HG03066 (cell line): ENCODE measurements at regions not wholly inside any gene's neighbourhood (a gene's known extent, or its start where the extent isn't known, plus 50 kb on each side); places are given as distances from the start of the nearest gene placed in this dataset.

Experiments
- ATAC-seq: cut with Tn5 transposase; IDR thresholded peaks from one replicate; pipeline ENCODE4 v1.9.1; 2021; ENCODE audit warnings: low read depth; ENCODE audit not compliant: unreplicated experiment

DNA sequence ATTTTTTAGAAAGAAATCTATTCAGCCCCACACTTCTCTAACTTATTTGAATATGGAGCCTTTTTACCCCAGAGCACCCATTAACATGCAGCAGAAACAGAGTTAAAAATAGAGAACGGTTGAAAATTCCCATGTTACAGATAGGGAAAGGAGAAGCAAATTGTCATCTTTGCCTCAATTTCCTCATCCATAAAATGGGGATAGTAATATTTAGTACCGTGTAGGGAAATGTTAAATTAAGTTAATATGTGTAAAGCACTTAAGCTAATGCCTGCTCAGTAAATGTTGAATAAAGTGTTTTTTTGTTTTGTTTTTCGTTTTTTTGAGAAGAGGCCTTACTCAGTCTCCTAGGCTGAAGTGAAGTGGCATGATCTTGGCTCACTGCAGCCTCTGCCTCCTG is 50.3 kb downstream of the NAV1 start:
- no peak for ATAC-seq

- ATAC-seq, result no peak
Observed at GRCh38 chr1:201590474-201590873, 51.5 kb downstream of the NAV1 start.

- no peak for ATAC-seq
Observed at GRCh38 chr1:201591348-201591747, 52.4 kb downstream of the NAV1 start.

DNA sequence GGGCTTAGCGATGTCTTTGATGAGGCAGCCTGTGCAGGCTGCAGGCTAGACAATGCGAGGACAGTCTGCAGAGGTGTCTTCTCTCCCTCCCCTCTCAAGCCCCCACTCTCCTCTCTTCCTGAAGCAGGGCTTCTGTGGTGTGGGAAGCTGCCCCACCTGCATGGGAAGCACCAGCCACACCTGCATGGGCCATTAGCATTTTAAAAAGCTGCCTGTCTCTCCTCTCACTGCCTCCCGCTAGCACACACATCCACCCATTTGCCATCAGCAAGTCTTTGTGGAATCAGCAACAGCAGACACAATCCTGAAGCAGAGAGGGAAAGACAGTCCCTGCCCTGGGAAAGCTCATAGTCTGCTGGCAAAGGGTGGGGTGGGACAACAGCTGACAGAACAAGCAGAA is 53.1 kb downstream of the NAV1 start:
- no peak for ATAC-seq

GRCh38 chr1:201593200-201593921 is 54.4 kb downstream of the NAV1 start:
- no peak for ATAC-seq

GRCh38 chr1:201594575-201595245 is 55.8 kb downstream of the NAV1 start:
- no peak for ATAC-seq

GRCh38 chr1:201595381-201595780 is 56.5 kb downstream of the NAV1 start:
- ATAC-seq, result no peak

GRCh38 chr1:201596101-201596868 is 57.4 kb downstream of the NAV1 start:
- ATAC-seq, result no peak

DNA sequence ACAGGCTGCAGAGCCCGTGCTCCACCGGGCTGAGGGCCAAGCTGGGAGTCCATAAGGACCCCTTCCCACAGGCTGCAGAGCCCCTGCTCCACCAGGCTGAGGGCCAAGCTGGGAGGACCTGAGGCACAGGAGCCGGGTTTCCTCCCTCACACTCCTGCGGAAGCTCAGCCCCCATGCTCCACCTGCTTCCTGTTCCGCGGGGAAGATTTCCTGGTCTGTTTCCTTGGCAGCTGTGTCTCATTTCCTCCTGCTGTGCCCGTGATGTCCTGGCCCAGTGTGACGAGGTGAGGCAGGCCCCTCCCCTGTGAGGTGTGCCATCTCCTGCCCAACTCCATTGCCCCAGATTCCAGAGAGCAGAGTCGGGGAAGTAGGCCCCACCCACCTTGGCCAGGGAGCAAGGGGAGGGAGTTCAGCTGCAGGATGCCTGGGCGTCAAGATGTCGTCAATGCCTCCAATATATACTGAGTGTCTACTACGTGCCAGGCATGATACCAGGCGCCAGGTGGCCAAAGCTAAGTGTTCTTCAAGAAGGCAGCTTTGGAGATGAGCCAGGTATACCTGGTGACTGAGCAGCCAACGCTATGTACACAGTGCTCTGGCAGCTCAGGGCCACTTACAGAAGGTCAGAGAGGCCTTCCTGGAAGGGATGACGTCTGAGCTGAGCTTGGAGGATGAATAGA is 58.8 kb downstream of the NAV1 start:
- no peak for ATAC-seq

DNA sequence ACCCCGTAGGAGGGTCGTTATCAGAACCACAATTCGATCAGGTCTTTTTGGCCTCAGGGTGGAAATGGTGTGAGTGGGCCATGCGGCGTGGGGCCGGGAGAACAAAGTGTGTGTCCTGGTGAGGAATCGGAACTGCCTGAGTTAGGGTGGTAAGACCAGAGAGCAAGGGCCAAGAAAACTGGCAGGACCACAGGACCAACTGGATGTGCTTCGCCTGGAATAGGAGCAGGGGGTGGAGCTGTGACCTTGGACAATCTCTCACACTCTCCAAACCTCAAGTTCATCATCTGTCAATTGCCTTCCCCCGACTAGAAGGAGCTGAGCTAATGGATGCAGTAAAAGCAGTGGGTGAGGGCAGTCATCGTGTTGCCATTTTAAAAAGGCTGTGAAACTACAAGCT is 59.5 kb downstream of the NAV1 start:
- ATAC-seq, result no peak

GRCh38 chr1:201598973-201599372 is 60.0 kb downstream of the NAV1 start:
- ATAC-seq, result no peak

GRCh38 chr1:201599548-201599947 is 60.6 kb downstream of the NAV1 start:
- ATAC-seq, result no peak

GRCh38 chr1:201602413-201603265 is 63.7 kb downstream of the NAV1 start:
- ATAC-seq, result no peak

- ATAC-seq, result no peak
Observed at GRCh38 chr1:201603613-201604232, 64.8 kb downstream of the NAV1 start.

- no peak for ATAC-seq
Observed at GRCh38 chr1:201605385-201606010, 66.6 kb downstream of the NAV1 start.

DNA sequence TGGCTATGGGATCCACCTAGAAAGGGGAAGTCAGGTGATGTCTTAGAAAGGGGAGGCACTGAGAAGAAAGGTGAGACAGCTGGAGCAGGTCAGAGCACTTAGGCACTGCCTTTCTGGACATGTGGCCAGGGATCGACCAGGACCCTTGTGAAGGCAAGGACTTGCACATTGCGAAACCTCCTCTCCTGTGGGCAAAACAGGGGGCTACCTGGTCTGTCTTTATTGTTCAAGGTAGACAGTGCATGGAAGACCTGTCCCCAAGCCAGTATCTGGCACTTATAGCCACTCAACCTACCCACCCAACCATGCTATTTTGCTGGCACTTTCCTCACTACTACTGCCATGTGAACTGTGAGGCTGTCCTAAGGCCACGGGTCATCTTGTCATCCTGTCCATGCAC is 67.2 kb downstream of the NAV1 start:
- ATAC-seq, result no peak

- ATAC-seq, result no peak
Observed at GRCh38 chr1:201606623-201607022, 67.7 kb downstream of the NAV1 start.

DNA sequence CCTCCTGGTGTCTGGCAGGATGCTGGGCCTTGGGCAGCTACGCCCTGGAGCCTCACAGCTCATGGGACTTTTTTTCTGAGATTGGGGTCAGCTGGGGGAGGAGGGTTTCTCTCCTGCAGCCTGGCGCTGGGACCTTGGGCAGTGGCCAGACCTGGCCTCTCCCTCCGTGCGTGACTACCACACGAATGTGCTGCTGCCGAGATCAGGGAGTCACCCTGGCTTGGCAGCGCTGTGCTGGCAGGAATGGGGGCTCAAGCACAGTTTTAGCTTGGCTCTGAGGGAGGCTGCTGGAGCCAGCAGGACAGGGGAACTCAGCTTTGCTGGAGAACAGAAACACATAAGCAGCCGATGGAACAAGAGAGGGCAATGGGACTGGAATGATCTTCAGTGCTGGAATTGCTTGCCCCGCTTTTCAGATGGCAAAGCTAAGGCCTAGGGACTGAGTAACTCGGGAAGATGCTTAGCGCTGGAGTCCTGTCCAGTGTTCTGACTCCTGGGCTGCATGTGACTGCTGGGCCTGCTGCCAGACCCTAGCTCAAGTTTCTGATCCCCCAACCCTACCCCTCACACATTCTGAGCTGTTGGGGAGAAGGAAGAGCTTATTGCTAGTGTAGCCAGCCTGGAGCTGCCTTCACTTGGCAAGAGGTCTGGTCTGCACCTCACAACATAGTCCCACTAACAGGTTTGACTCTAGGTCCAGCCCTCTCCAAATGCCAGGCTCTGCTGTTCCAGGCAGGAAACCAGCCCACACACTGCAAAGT is 69.9 kb downstream of the NAV1 start:
- no peak for ATAC-seq
